ENCODE measurements at regions not wholly inside any gene's neighbourhood (a gene's known extent, or its start where the extent isn't known, plus 50 kb on each side); places are given as distances from the start of the nearest gene placed in this dataset.

GRCh38 chr20:48292806-48293205 is 507.5 kb upstream of the SULF2 start (continued):
- TF ChIP-seq AFF4 (CRISPR knock-in tag; IDR thresholded peaks at IDR 0.05; ENCODE audit: borderline replicate concordance) (no peak), RORB (CRISPR knock-in tag; IDR thresholded peaks at IDR 0.05) (no peak)

- no peaks in the 10 kb centered on the region for H3K36me3 Mint-ChIP-seq
- ChIA-PET POLR2A (no interaction called here), CTCF (interaction anchor here (1.0 to 1.3 kb wide), 4 partner anchors 329 to 628 kb away, joined by 3 to 7 read pairs (median 4); no protein-coding TSS in a partner anchor)
- no peaks in the 10 kb centered on the region for H3K27me3 Mint-ChIP-seq (ENCODE audit: low read depth)
- no peaks in the 10 kb centered on the region for H3K9me3 Mint-ChIP-seq
- no peak for ATAC-seq
- no peak overlapping the region for H3K27ac Mint-ChIP-seq
- H3K4me3 Mint-ChIP-seq: peak overlapping the region; percentile 1; the same call in 1 of the 2 replicates
- H3K4me1 Mint-ChIP-seq: peaks cover 66% of the 10 kb centered on the region
- no peak for DNase-seq (ENCODE audit: low spot score)
- no peak for TF ChIP-seq USF2 (CRISPR knock-in tag; IDR thresholded peaks at IDR 0.05)
- no peak for TF ChIP-seq ZBTB43 (CRISPR knock-in tag; IDR thresholded peaks at IDR 0.05)
- TF ChIP-seq SOX15 (CRISPR knock-in tag; IDR thresholded peaks at IDR 0.05): no peak
- TF ChIP-seq NFATC4 (CRISPR knock-in tag; IDR thresholded peaks at IDR 0.05): no peak
- no peak for TF ChIP-seq PRDM15 (CRISPR knock-in tag; IDR thresholded peaks at IDR 0.05)
- no peak for TF ChIP-seq HMGXB4 (CRISPR knock-in tag; IDR thresholded peaks at IDR 0.05)
- TF ChIP-seq ZNF396 (CRISPR knock-in tag; IDR thresholded peaks at IDR 0.05; ENCODE audit: borderline replicate concordance): no peak
- no peak for TF ChIP-seq GTF2I (CRISPR knock-in tag; conservative IDR thresholded peaks at IDR 0.05)
- TF ChIP-seq MAX (CRISPR knock-in tag; IDR thresholded peaks at IDR 0.05): no peak
- no peak for TF ChIP-seq KAT7 (CRISPR knock-in tag; IDR thresholded peaks at IDR 0.05; ENCODE audit: borderline replicate concordance)
- TF ChIP-seq ATF2 (CRISPR knock-in tag; IDR thresholded peaks at IDR 0.05; ENCODE audit: borderline replicate concordance, low read depth): no peak
- TF ChIP-seq CREB1 (CRISPR knock-in tag; IDR thresholded peaks at IDR 0.05): no peak
- no peak for TF ChIP-seq IRF1 (CRISPR knock-in tag; IDR thresholded peaks at IDR 0.05)
Measured at GRCh38 chr20:48291896-48292295, 506.6 kb upstream of the SULF2 start.
